ENCODE measurements at regions not wholly inside any gene's neighbourhood (a gene's known extent, or its start where the extent isn't known, plus 50 kb on each side); places are given as distances from the start of the nearest gene placed in this dataset.

GRCh38 chr2:41846962-41847361, 200.9 kb upstream of the PKDCC start:
- Histone ChIP-seq H3K9ac (ENCODE audit: low read length) (no peak overlapping the region), H3K36me3 (replicated peaks; ENCODE audit: low read depth, low read length) (no peaks in the 10 kb centered on the region), H4K20me1 (ENCODE audit: insufficient read depth, low read length) (no peaks in the 10 kb centered on the region), H3K79me2 (ENCODE audit: low read length) (no peaks in the 10 kb centered on the region), H3K4me1 (ENCODE audit: low read length) (no peaks in the 10 kb centered on the region), H2AFZ (ENCODE audit: low read depth, low read length) (no peak overlapping the region), H3K27ac (ENCODE audit: low read length) (no peak overlapping the region), H3K4me2 (ENCODE audit: low read length) (no peak overlapping the region), H3K9me3 (ENCODE audit: insufficient read depth, low read length) (no peaks in the 10 kb centered on the region), H3K4me3 (ENCODE audit: low read length) (no peak overlapping the region), H3K27me3 (ENCODE audit: low read depth, low read length) (peaks cover 30% of the 10 kb centered on the region)
- TF ChIP-seq EZH2phosphoT487 (IDR thresholded peaks at IDR 0.05; ENCODE audit: low read depth) (no peak), CTCF (IDR thresholded peaks at IDR 0.05; ENCODE audit: low read depth, low read length) (no peak)

GRCh38 chr2:41847744-41848441, 199.9 kb upstream of the PKDCC start:
- Histone ChIP-seq H3K4me1 (ENCODE audit: low read length) (no peaks in the 10 kb centered on the region), H3K9me3 (ENCODE audit: insufficient read depth, low read length) (no peaks in the 10 kb centered on the region), H4K20me1 (ENCODE audit: insufficient read depth, low read length) (no peaks in the 10 kb centered on the region), H3K79me2 (ENCODE audit: low read length) (no peaks in the 10 kb centered on the region), H3K36me3 (replicated peaks; ENCODE audit: low read depth, low read length) (no peaks in the 10 kb centered on the region), H2AFZ (ENCODE audit: low read depth, low read length) (no peak overlapping the region), H3K9ac (ENCODE audit: low read length) (no peak overlapping the region), H3K27ac (ENCODE audit: low read length) (no peak overlapping the region), H3K27me3 (ENCODE audit: low read depth, low read length) (peaks cover 30% of the 10 kb centered on the region), H3K4me3 (ENCODE audit: low read length) (no peak overlapping the region), H3K4me2 (ENCODE audit: low read length) (no peak overlapping the region)
- TF ChIP-seq EZH2phosphoT487 (IDR thresholded peaks at IDR 0.05; ENCODE audit: low read depth) (no peak), CTCF (IDR thresholded peaks at IDR 0.05; ENCODE audit: low read depth, low read length) (no peak)

GRCh38 chr2:41851554-41851953, 196.3 kb upstream of the PKDCC start:
- no peaks in the 10 kb centered on the region for H3K4me1 ChIP-seq (ENCODE audit: low read length)
- no peak overlapping the region for H2AFZ ChIP-seq (ENCODE audit: low read depth, low read length)
- no peaks in the 10 kb centered on the region for H3K9me3 ChIP-seq (ENCODE audit: insufficient read depth, low read length)
- no peak for TF ChIP-seq CTCF (IDR thresholded peaks at IDR 0.05; ENCODE audit: low read depth, low read length)
- TF ChIP-seq EZH2phosphoT487 (IDR thresholded peaks at IDR 0.05; ENCODE audit: low read depth): no peak
- H4K20me1 ChIP-seq (ENCODE audit: insufficient read depth, low read length): no peaks in the 10 kb centered on the region
- H3K4me3 ChIP-seq (ENCODE audit: low read length): no peak overlapping the region
- H3K27ac ChIP-seq (ENCODE audit: low read length): no peak overlapping the region
- peaks cover 16% of the 10 kb centered on the region; the same call in 1 of the 2 replicates for H3K27me3 ChIP-seq (ENCODE audit: low read depth, low read length)
- H3K79me2 ChIP-seq (ENCODE audit: low read length): no peaks in the 10 kb centered on the region
- no peaks in the 10 kb centered on the region for H3K36me3 ChIP-seq (replicated peaks; ENCODE audit: low read depth, low read length)
- H3K4me2 ChIP-seq (ENCODE audit: low read length): no peak overlapping the region
- H3K9ac ChIP-seq (ENCODE audit: low read length): no peak overlapping the region

- Histone ChIP-seq H2AFZ (ENCODE audit: low read depth, low read length) (no peak overlapping the region), H3K4me2 (ENCODE audit: low read length) (no peak overlapping the region), H4K20me1 (ENCODE audit: insufficient read depth, low read length) (no peaks in the 10 kb centered on the region), H3K27ac (ENCODE audit: low read length) (no peak overlapping the region), H3K4me1 (ENCODE audit: low read length) (no peaks in the 10 kb centered on the region), H3K27me3 (ENCODE audit: low read depth, low read length) (peaks cover 5% of the 10 kb centered on the region; the same call in 1 of the 2 replicates), H3K36me3 (replicated peaks; ENCODE audit: low read depth, low read length) (no peaks in the 10 kb centered on the region), H3K79me2 (ENCODE audit: low read length) (no peaks in the 10 kb centered on the region), H3K9ac (ENCODE audit: low read length) (no peak overlapping the region), H3K4me3 (ENCODE audit: low read length) (no peak overlapping the region), H3K9me3 (ENCODE audit: insufficient read depth, low read length) (no peaks in the 10 kb centered on the region)
- TF ChIP-seq EZH2phosphoT487 (IDR thresholded peaks at IDR 0.05; ENCODE audit: low read depth) (no peak), CTCF (IDR thresholded peaks at IDR 0.05; ENCODE audit: low read depth, low read length) (peak; percentile 80)
These were observed 194.2 kb upstream of the PKDCC start for GRCh38 chr2:41853427-41854191.
